Endothelial cell of umbilical vein (primary cell): ENCODE measurements at regions not wholly inside any gene's neighbourhood (a gene's known extent, or its start where the extent isn't known, plus 50 kb on each side); places are given as distances from the start of the nearest gene placed in this dataset.

Source experiments
- EZH2 ChIP-seq: IDR thresholded peaks from 2 replicates; pipeline ENCODE4 v1.6.1; 2012; ENCODE audit warnings: borderline replicate concordance, low read depth, mild to moderate bottlenecking, moderate library complexity, low read length, inconsistent platforms; ENCODE audit not compliant: severe bottlenecking
- POLR2A ChIP-seq: IDR thresholded peaks from 2 replicates; pipeline ENCODE4 v1.6.1; 2012; ENCODE audit warnings: low read depth, mild to moderate bottlenecking, control low read depth, low read length
- POLR2AphosphoS5 ChIP-seq: IDR thresholded peaks from 2 replicates; pipeline ENCODE4 v1.6.1; 2012; ENCODE audit warnings: low read depth, mild to moderate bottlenecking, control low read depth, low read length, moderate library complexity; ENCODE audit not compliant: insufficient read depth
- TF ChIP-seq, protein P1 (sequence below), 2 donors: IDR thresholded peaks; 1 replicate in 1 of 2; 2 replicates in 1 of 2; pipeline ENCODE4 v1.5.1; 2011; ENCODE audit warnings: low read length in 2 of 2, mild to moderate bottlenecking in 2 of 2, moderate library complexity in 2 of 2, control low read depth in 1 of 2, inconsistent platforms in 1 of 2, low read depth in 1 of 2; ENCODE audit not compliant: insufficient read depth in 1 of 2; ENCODE audit errors: extremely low read depth in 1 of 2

DNA sequence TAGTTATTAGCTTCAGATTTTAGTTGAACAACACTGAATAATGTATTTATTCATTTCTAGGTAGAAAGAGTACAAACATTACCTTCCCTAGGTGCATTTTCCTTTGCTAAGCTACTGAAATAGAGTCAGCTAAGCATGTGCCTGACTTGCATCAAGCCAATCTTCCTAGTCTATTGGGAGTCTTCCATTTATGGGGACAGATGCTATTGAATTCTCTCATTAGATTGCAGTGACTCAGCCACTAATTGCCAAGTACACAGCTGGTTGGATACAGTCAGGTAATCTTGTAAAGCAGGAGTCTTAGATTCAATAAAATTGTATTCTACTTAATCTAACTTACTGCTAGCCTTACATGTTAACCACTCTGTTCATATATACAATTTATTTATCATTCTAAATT, 55.2 kb upstream of the RPS13 start:
- no peak for TF ChIP-seq POLR2AphosphoS5
- no peak for TF ChIP-seq EZH2
- TF ChIP-seq, protein P1, sequence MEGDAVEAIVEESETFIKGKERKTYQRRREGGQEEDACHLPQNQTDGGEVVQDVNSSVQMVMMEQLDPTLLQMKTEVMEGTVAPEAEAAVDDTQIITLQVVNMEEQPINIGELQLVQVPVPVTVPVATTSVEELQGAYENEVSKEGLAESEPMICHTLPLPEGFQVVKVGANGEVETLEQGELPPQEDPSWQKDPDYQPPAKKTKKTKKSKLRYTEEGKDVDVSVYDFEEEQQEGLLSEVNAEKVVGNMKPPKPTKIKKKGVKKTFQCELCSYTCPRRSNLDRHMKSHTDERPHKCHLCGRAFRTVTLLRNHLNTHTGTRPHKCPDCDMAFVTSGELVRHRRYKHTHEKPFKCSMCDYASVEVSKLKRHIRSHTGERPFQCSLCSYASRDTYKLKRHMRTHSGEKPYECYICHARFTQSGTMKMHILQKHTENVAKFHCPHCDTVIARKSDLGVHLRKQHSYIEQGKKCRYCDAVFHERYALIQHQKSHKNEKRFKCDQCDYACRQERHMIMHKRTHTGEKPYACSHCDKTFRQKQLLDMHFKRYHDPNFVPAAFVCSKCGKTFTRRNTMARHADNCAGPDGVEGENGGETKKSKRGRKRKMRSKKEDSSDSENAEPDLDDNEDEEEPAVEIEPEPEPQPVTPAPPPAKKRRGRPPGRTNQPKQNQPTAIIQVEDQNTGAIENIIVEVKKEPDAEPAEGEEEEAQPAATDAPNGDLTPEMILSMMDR (IDR thresholded peaks at IDR 0.05; ENCODE audit: extremely low read depth in 1 of 2, insufficient read depth in 1 of 2, low read depth in 1 of 2, low read length in 2 of 2) = no peak
- TF ChIP-seq POLR2A = no peak
